ENCODE measurements at regions not wholly inside any gene's neighbourhood (a gene's known extent, or its start where the extent isn't known, plus 50 kb on each side); places are given as distances from the start of the nearest gene placed in this dataset.

- Histone ChIP-seq H3K4me3 (ENCODE audit: low read length) (no peak overlapping the region), H3K27me3 (replicated peaks; ENCODE audit: control insufficient read depth, insufficient read depth, low read length) (no peaks in the 10 kb centered on the region), H3K4me1 (ENCODE audit: control insufficient read depth, insufficient read depth, low read length) (no peaks in the 10 kb centered on the region), H3K9ac (ENCODE audit: low read length) (no peak overlapping the region), H3K9me3 (ENCODE audit: control insufficient read depth, low read length) (no peaks in the 10 kb centered on the region), H3K36me3 (ENCODE audit: control insufficient read depth, insufficient read depth, low read length, severe bottlenecking) (no peaks in the 10 kb centered on the region)
- DNase-seq (ENCODE audit: low read depth) = no peak
These were observed 617.1 kb downstream of the SQOR start for GRCh38 chr15:46251903-46252302.

- Histone ChIP-seq H3K36me3 (ENCODE audit: control insufficient read depth, insufficient read depth, low read length, severe bottlenecking) (no peaks in the 10 kb centered on the region), H3K27me3 (replicated peaks; ENCODE audit: control insufficient read depth, insufficient read depth, low read length) (no peaks in the 10 kb centered on the region), H3K9ac (ENCODE audit: low read length) (no peak overlapping the region), H3K4me3 (ENCODE audit: low read length) (no peak overlapping the region), H3K4me1 (ENCODE audit: control insufficient read depth, insufficient read depth, low read length) (no peaks in the 10 kb centered on the region), H3K9me3 (ENCODE audit: control insufficient read depth, low read length) (no peaks in the 10 kb centered on the region)
- no peak for DNase-seq (ENCODE audit: low read depth)
These were observed 623.2 kb downstream of the SQOR start for GRCh38 chr15:46258056-46258455.

GRCh38 chr15:46260937-46261336, 626.1 kb downstream of the SQOR start:
- Histone ChIP-seq H3K27me3 (replicated peaks; ENCODE audit: control insufficient read depth, insufficient read depth, low read length) (no peaks in the 10 kb centered on the region), H3K9ac (ENCODE audit: low read length) (no peak overlapping the region), H3K36me3 (ENCODE audit: control insufficient read depth, insufficient read depth, low read length, severe bottlenecking) (no peaks in the 10 kb centered on the region), H3K4me3 (ENCODE audit: low read length) (no peak overlapping the region), H3K9me3 (ENCODE audit: control insufficient read depth, low read length) (no peaks in the 10 kb centered on the region), H3K4me1 (ENCODE audit: control insufficient read depth, insufficient read depth, low read length) (no peaks in the 10 kb centered on the region)
- DNase-seq (ENCODE audit: low read depth) = no peak

- Histone ChIP-seq H3K9ac (ENCODE audit: low read length) (no peak overlapping the region), H3K4me3 (ENCODE audit: low read length) (no peak overlapping the region), H3K4me1 (ENCODE audit: control insufficient read depth, insufficient read depth, low read length) (no peaks in the 10 kb centered on the region), H3K9me3 (ENCODE audit: control insufficient read depth, low read length) (no peaks in the 10 kb centered on the region), H3K36me3 (ENCODE audit: control insufficient read depth, insufficient read depth, low read length, severe bottlenecking) (no peaks in the 10 kb centered on the region), H3K27me3 (replicated peaks; ENCODE audit: control insufficient read depth, insufficient read depth, low read length) (no peaks in the 10 kb centered on the region)
- DNase-seq (ENCODE audit: low read depth) = no peak
These were observed 631.0 kb downstream of the SQOR start for GRCh38 chr15:46265664-46266347.

GRCh38 chr15:46266661-46267060, 631.8 kb downstream of the SQOR start:
- no peak for DNase-seq (ENCODE audit: low read depth)
- H3K4me3 ChIP-seq (ENCODE audit: low read length) = no peak overlapping the region
- H3K27me3 ChIP-seq (replicated peaks; ENCODE audit: control insufficient read depth, insufficient read depth, low read length) = no peaks in the 10 kb centered on the region
- H3K9ac ChIP-seq (ENCODE audit: low read length) = no peak overlapping the region
- H3K4me1 ChIP-seq (ENCODE audit: control insufficient read depth, insufficient read depth, low read length) = no peaks in the 10 kb centered on the region
- no peaks in the 10 kb centered on the region for H3K36me3 ChIP-seq (ENCODE audit: control insufficient read depth, insufficient read depth, low read length, severe bottlenecking)
- no peaks in the 10 kb centered on the region for H3K9me3 ChIP-seq (ENCODE audit: control insufficient read depth, low read length)

- H3K4me1 ChIP-seq (ENCODE audit: control insufficient read depth, insufficient read depth, low read length) = no peaks in the 10 kb centered on the region
- DNase-seq (ENCODE audit: low read depth) = no peak
- no peaks in the 10 kb centered on the region for H3K36me3 ChIP-seq (ENCODE audit: control insufficient read depth, insufficient read depth, low read length, severe bottlenecking)
- no peaks in the 10 kb centered on the region for H3K27me3 ChIP-seq (replicated peaks; ENCODE audit: control insufficient read depth, insufficient read depth, low read length)
- no peak overlapping the region for H3K9ac ChIP-seq (ENCODE audit: low read length)
- H3K4me3 ChIP-seq (ENCODE audit: low read length) = no peak overlapping the region
- H3K9me3 ChIP-seq (ENCODE audit: control insufficient read depth, low read length) = no peaks in the 10 kb centered on the region
These were observed 635.8 kb downstream of the SQOR start for GRCh38 chr15:46270481-46271147.

GRCh38 chr15:46275701-46276100, 640.9 kb downstream of the SQOR start:
- H3K27me3 ChIP-seq (replicated peaks; ENCODE audit: control insufficient read depth, insufficient read depth, low read length) = no peaks in the 10 kb centered on the region
- no peaks in the 10 kb centered on the region for H3K4me1 ChIP-seq (ENCODE audit: control insufficient read depth, insufficient read depth, low read length)
- H3K36me3 ChIP-seq (ENCODE audit: control insufficient read depth, insufficient read depth, low read length, severe bottlenecking) = no peaks in the 10 kb centered on the region
- H3K4me3 ChIP-seq (ENCODE audit: low read length) = no peak overlapping the region
- H3K9me3 ChIP-seq (ENCODE audit: control insufficient read depth, low read length) = no peaks in the 10 kb centered on the region
- H3K9ac ChIP-seq (ENCODE audit: low read length) = no peak overlapping the region
- DNase-seq (ENCODE audit: low read depth) = no peak

- H3K9me3 ChIP-seq (ENCODE audit: control insufficient read depth, low read length) = no peaks in the 10 kb centered on the region
- no peaks in the 10 kb centered on the region for H3K4me1 ChIP-seq (ENCODE audit: control insufficient read depth, insufficient read depth, low read length)
- H3K27me3 ChIP-seq (replicated peaks; ENCODE audit: control insufficient read depth, insufficient read depth, low read length) = no peaks in the 10 kb centered on the region
- H3K9ac ChIP-seq (ENCODE audit: low read length) = no peak overlapping the region
- DNase-seq (ENCODE audit: low read depth) = no peak
- no peaks in the 10 kb centered on the region for H3K36me3 ChIP-seq (ENCODE audit: control insufficient read depth, insufficient read depth, low read length, severe bottlenecking)
- H3K4me3 ChIP-seq (ENCODE audit: low read length) = no peak overlapping the region
These were observed 642.6 kb downstream of the SQOR start for GRCh38 chr15:46277451-46277850.

- Histone ChIP-seq H3K27me3 (replicated peaks; ENCODE audit: control insufficient read depth, insufficient read depth, low read length) (no peaks in the 10 kb centered on the region), H3K9me3 (ENCODE audit: control insufficient read depth, low read length) (no peaks in the 10 kb centered on the region), H3K9ac (ENCODE audit: low read length) (no peak overlapping the region), H3K36me3 (ENCODE audit: control insufficient read depth, insufficient read depth, low read length, severe bottlenecking) (no peaks in the 10 kb centered on the region), H3K4me1 (ENCODE audit: control insufficient read depth, insufficient read depth, low read length) (no peaks in the 10 kb centered on the region), H3K4me3 (ENCODE audit: low read length) (no peak overlapping the region)
- DNase-seq (ENCODE audit: low read depth) = no peak
These were observed 643.2 kb downstream of the SQOR start for GRCh38 chr15:46278062-46278461.

- no peaks in the 10 kb centered on the region for H3K27me3 ChIP-seq (replicated peaks; ENCODE audit: control insufficient read depth, insufficient read depth, low read length)
- no peak for DNase-seq (ENCODE audit: low read depth)
- H3K36me3 ChIP-seq (ENCODE audit: control insufficient read depth, insufficient read depth, low read length, severe bottlenecking) = no peaks in the 10 kb centered on the region
- no peak overlapping the region for H3K4me3 ChIP-seq (ENCODE audit: low read length)
- no peaks in the 10 kb centered on the region for H3K4me1 ChIP-seq (ENCODE audit: control insufficient read depth, insufficient read depth, low read length)
- H3K9ac ChIP-seq (ENCODE audit: low read length) = no peak overlapping the region
- H3K9me3 ChIP-seq (ENCODE audit: control insufficient read depth, low read length) = no peaks in the 10 kb centered on the region
These were observed 643.8 kb downstream of the SQOR start for GRCh38 chr15:46278486-46279090.

GRCh38 chr15:46280762-46281542, 646.1 kb downstream of the SQOR start:
- Histone ChIP-seq H3K4me3 (ENCODE audit: low read length) (no peak overlapping the region), H3K27me3 (replicated peaks; ENCODE audit: control insufficient read depth, insufficient read depth, low read length) (no peaks in the 10 kb centered on the region), H3K9me3 (ENCODE audit: control insufficient read depth, low read length) (no peaks in the 10 kb centered on the region), H3K9ac (ENCODE audit: low read length) (no peak overlapping the region), H3K36me3 (ENCODE audit: control insufficient read depth, insufficient read depth, low read length, severe bottlenecking) (no peaks in the 10 kb centered on the region), H3K4me1 (ENCODE audit: control insufficient read depth, insufficient read depth, low read length) (no peaks in the 10 kb centered on the region)
- no peak for DNase-seq (ENCODE audit: low read depth)

Measured in adipocyte (in vitro differentiated cells).